ENCODE measurements at regions not wholly inside any gene's neighbourhood (a gene's known extent, or its start where the extent isn't known, plus 50 kb on each side); places are given as distances from the start of the nearest gene placed in this dataset.

- no peak overlapping the region for H3K27ac ChIP-seq (ENCODE audit: low read depth, low read length)
- peaks cover 4% of the 10 kb centered on the region; the same call in 1 of the 2 replicates for H3K27me3 ChIP-seq (ENCODE audit: insufficient read depth, low read length)
- ATAC-seq = no peak
- H4K20me1 ChIP-seq (ENCODE audit: insufficient read depth) = no peaks in the 10 kb centered on the region
- RAD21 ChIA-PET (ENCODE audit: low non-redundant PET in 1 of 2, low total read pairs in 2 of 2, uncharacterized antibody in 2 of 2, unreplicated experiment in 2 of 2) = no interaction called here
- no peaks in the 10 kb centered on the region for H3K9me3 ChIP-seq (ENCODE audit: control insufficient read depth in 1 of 2, insufficient read depth in 1 of 2, low read depth in 1 of 2, low read length in 2 of 2)
- no peak for DNase-seq (ENCODE audit: low read depth, low spot score)
- no peaks in the 10 kb centered on the region for H3K9me2 ChIP-seq (ENCODE audit: insufficient read depth)
- H3K36me3 ChIP-seq (ENCODE audit: control insufficient read depth in 1 of 2, insufficient read depth in 2 of 2, low read length in 2 of 2) = no peaks in the 10 kb centered on the region
- no peak overlapping the region for H3K4me3 ChIP-seq (replicated peaks in 1 of 2; ENCODE audit: low read depth in 1 of 2, low read length in 2 of 2)
- POLR2A ChIA-PET = no interaction called here
- no peak overlapping the region for H2AFZ ChIP-seq (ENCODE audit: low read depth, low read length, poor library complexity, severe bottlenecking)
- CTCF ChIA-PET = no interaction called here
- no peaks in the 10 kb centered on the region for H3K4me1 ChIP-seq (ENCODE audit: control insufficient read depth in 1 of 2, insufficient read depth in 2 of 2, low read length in 2 of 2)
- no peaks in the 10 kb centered on the region for H3K79me2 ChIP-seq (ENCODE audit: insufficient read depth, low read length)
- TF ChIP-seq RAD21 (IDR thresholded peaks at IDR 0.05; ENCODE audit: low read depth) (no peak), CTCF (IDR thresholded peaks at IDR 0.05 in 2 of 3, conservative IDR thresholded peaks at IDR 0.05 in 1 of 3; ENCODE audit: borderline replicate concordance in 1 of 3, insufficient read depth in 1 of 3, low read depth in 2 of 3, low read length in 2 of 3) (no peak), ATF3 (IDR thresholded peaks at IDR 0.05) (no peak), POLR2AphosphoS5 (IDR thresholded peaks at IDR 0.05; ENCODE audit: low read depth, low read length) (no peak), ELF1 (IDR thresholded peaks at IDR 0.05; ENCODE audit: borderline replicate concordance, low read depth) (no peak), FOSL1 (IDR thresholded peaks at IDR 0.05; ENCODE audit: low read depth) (no peak), TCF7L2 (IDR thresholded peaks at IDR 0.05; ENCODE audit: borderline replicate concordance, extremely low read depth, insufficient read depth, insufficient read length) (no peak), REST (IDR thresholded peaks at IDR 0.05; ENCODE audit: low read depth) (no peak), CEBPB (IDR thresholded peaks at IDR 0.05; ENCODE audit: low read depth) (no peak), MAX (IDR thresholded peaks at IDR 0.05) (no peak), JUND (IDR thresholded peaks at IDR 0.05) (no peak), SP1 (IDR thresholded peaks at IDR 0.05; ENCODE audit: low read depth) (no peak), POLR2A (IDR thresholded peaks at IDR 0.05; ENCODE audit: borderline replicate concordance, extremely low read depth, insufficient read depth, insufficient read length) (no peak), ZNF274 (IDR thresholded peaks at IDR 0.05; ENCODE audit: low read depth, low read length) (no peak), EZH2phosphoT487 (IDR thresholded peaks at IDR 0.05; ENCODE audit: borderline replicate concordance) (no peak), EZH2 (IDR thresholded peaks at IDR 0.05) (no peak)
- intact Hi-C loops (cut with micrococcal nuclease) = no loop called here
- H3K4me2 ChIP-seq (ENCODE audit: low read length) = no peak overlapping the region
- BruUV-seq (replicated peaks) = no TSS peak
- H3K9ac ChIP-seq (ENCODE audit: low read length) = no peak overlapping the region
These were observed 151.6 kb downstream of the C1orf94 start for GRCh38 chr1:34328281-34328799.

Data from HCT116 (cell line).